ENCODE measurements at regions not wholly inside any gene's neighbourhood (a gene's known extent, or its start where the extent isn't known, plus 50 kb on each side); places are given as distances from the start of the nearest gene placed in this dataset.
"Not testable (repeated sequence)": the region's sequence is repeated elsewhere in the genome, so short reads cannot be mapped to it uniquely, and the experiment has no call there.

- Histone ChIP-seq H3K4me1 (no peaks in the 10 kb centered on the region), H3K9me3 (no peaks in the 10 kb centered on the region), H3K27me3 (peaks cover 0 to 35% (median 0%) of the 10 kb centered on the region in 4 donors), H3K36me3 (no peaks in the 10 kb centered on the region), H3K4me3 (no peak overlapping the region), H3K27ac (no peak overlapping the region)
- TF ChIP-seq POLR2A (IDR thresholded peaks at IDR 0.05) (no peak), CTCF (IDR thresholded peaks at IDR 0.05) (no peak)
- 33% methylated on average over 1 of the region's 1 CpG; no CpG with 5 or more reads in 1 of the 2 donors for WGBS, 2 donors
- intact Hi-C loops (cut with DNase I) = no loop called here
- DNase-seq = no peak
Measured at GRCh38 chr7:55261386-55261770, 103.8 kb upstream of the LANCL2 start.

GRCh38 chr7:55265328-55265727 is 99.8 kb upstream of the LANCL2 start:
- 77 to 86% methylated on average over 8 of the region's 8 CpGs for WGBS, 2 donors
- H3K27ac ChIP-seq; H3K36me3 ChIP-seq; DNase-seq; H3K4me1 ChIP-seq; H3K4me3 ChIP-seq; H3K9me3 ChIP-seq; intact Hi-C loops (cut with DNase I): not testable (repeated sequence)
- peaks cover 0 to 13% (median 0%) of the 10 kb centered on the region in 4 donors for H3K27me3 ChIP-seq

GRCh38 chr7:55265836-55266642 is 99.1 kb upstream of the LANCL2 start:
- Histone ChIP-seq H3K36me3 (no peaks in the 10 kb centered on the region), H3K27me3 (peaks cover 0 to 10% (median 0%) of the 10 kb centered on the region in 4 donors)

GRCh38 chr7:55271069-55271626 is 94.0 kb upstream of the LANCL2 start:
- TF ChIP-seq POLR2A (IDR thresholded peaks at IDR 0.05) = no peak
- TF ChIP-seq CTCF (IDR thresholded peaks at IDR 0.05) = no peak

More at GRCh38 chr7:55265836-55266642, 99.1 kb upstream of the LANCL2 start:
- 45 to 50% methylated on average over 7 to 8 of the region's 8 CpGs for WGBS, 2 donors
- H3K9me3 ChIP-seq = no peaks in the 10 kb centered on the region
- H3K27ac ChIP-seq = no peak overlapping the region
- intact Hi-C loops (cut with DNase I) = no loop called here
- H3K4me3 ChIP-seq = no peak overlapping the region
- TF ChIP-seq CTCF (IDR thresholded peaks at IDR 0.05) (no peak), POLR2A (IDR thresholded peaks at IDR 0.05) (no peak)
- DNase-seq = no peak
- H3K4me1 ChIP-seq = no peaks in the 10 kb centered on the region

GRCh38 chr7:55271661-55272060 is 93.5 kb upstream of the LANCL2 start:
- no peaks in the 10 kb centered on the region for H3K27me3 ChIP-seq
- H3K4me1 ChIP-seq = no peaks in the 10 kb centered on the region
- H3K9me3 ChIP-seq = no peaks in the 10 kb centered on the region
- H3K27ac ChIP-seq = no peak overlapping the region
- 74% methylated on average over 6 of the region's 7 CpGs; no CpG with 5 or more reads in 1 of the 2 donors for WGBS, 2 donors
- no peak overlapping the region for H3K4me3 ChIP-seq
- intact Hi-C loops (cut with DNase I) = no loop called here
- H3K36me3 ChIP-seq = no peaks in the 10 kb centered on the region
- DNase-seq = no peak
- TF ChIP-seq CTCF (IDR thresholded peaks at IDR 0.05) = no peak
- TF ChIP-seq POLR2A (IDR thresholded peaks at IDR 0.05) = no peak

More at GRCh38 chr7:55271069-55271626, 94.0 kb upstream of the LANCL2 start:
- Histone ChIP-seq H3K36me3 (no peaks in the 10 kb centered on the region), H3K4me1 (no peaks in the 10 kb centered on the region), H3K9me3 (no peaks in the 10 kb centered on the region), H3K27me3 (no peaks in the 10 kb centered on the region), H3K4me3 (no peak overlapping the region), H3K27ac (no peak overlapping the region)
- no peak for DNase-seq
- 43 to 74% methylated on average over 4 to 8 of the region's 8 CpGs for WGBS, 2 donors
- intact Hi-C loops (cut with DNase I) = no loop called here
